ENCODE measurements at regions not wholly inside any gene's neighbourhood (a gene's known extent, or its start where the extent isn't known, plus 50 kb on each side); places are given as distances from the start of the nearest gene placed in this dataset.

GRCh38 chr6:163841733-163842132 lies 427.2 kb downstream of the QKI start:
- no peak overlapping the region for H3K4me2 ChIP-seq (ENCODE audit: low read depth, low read length)
- no peak overlapping the region for H2BK20ac ChIP-seq (ENCODE audit: low read depth, low read length)
- POLR2A ChIA-PET (ENCODE audit: unreplicated experiment), result no interaction called here
- H3K9ac ChIP-seq (ENCODE audit: low read depth, low read length), result no peak overlapping the region
- no peak overlapping the region for H4K5ac ChIP-seq (ENCODE audit: low read depth, low read length)
- dilution Hi-C loops (cut with HindIII; ENCODE audit: low sequenced_read_pairs, unreplicated experiment), result no loop called here
- WGBS, 2 experiments (ENCODE audit: extremely low coverage in 2 of 2, insufficient read length in 1 of 2), result 100% methylated on average over 1 of the region's 3 CpGs; no CpG with 5 or more reads in 1 of the 2 experiments
- TF ChIP-seq, protein P1, sequence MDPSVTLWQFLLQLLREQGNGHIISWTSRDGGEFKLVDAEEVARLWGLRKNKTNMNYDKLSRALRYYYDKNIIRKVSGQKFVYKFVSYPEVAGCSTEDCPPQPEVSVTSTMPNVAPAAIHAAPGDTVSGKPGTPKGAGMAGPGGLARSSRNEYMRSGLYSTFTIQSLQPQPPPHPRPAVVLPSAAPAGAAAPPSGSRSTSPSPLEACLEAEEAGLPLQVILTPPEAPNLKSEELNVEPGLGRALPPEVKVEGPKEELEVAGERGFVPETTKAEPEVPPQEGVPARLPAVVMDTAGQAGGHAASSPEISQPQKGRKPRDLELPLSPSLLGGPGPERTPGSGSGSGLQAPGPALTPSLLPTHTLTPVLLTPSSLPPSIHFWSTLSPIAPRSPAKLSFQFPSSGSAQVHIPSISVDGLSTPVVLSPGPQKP (IDR thresholded peaks at IDR 0.05; ENCODE audit: borderline replicate concordance, low read depth, low read length), result no peak
- TF ChIP-seq RAD21 (IDR thresholded peaks at IDR 0.05; ENCODE audit: low read length), result no peak
- TF ChIP-seq CEBPB (IDR thresholded peaks at IDR 0.05; ENCODE audit: low read depth, low read length), result no peak
- TF ChIP-seq MAFK (IDR thresholded peaks at IDR 0.05; ENCODE audit: low read depth, low read length), result no peak
- no peak for TF ChIP-seq BHLHE40 (IDR thresholded peaks at IDR 0.05; ENCODE audit: low read depth, low read length)
- no peak for TF ChIP-seq MXI1 (IDR thresholded peaks at IDR 0.05; ENCODE audit: borderline replicate concordance, low read depth, low read length)
- TF ChIP-seq RFX5 (IDR thresholded peaks at IDR 0.05; ENCODE audit: low read depth, low read length), result no peak
- TF ChIP-seq SMC3 (IDR thresholded peaks at IDR 0.05; ENCODE audit: low read depth, low read length), result no peak
- TF ChIP-seq, protein P2, sequence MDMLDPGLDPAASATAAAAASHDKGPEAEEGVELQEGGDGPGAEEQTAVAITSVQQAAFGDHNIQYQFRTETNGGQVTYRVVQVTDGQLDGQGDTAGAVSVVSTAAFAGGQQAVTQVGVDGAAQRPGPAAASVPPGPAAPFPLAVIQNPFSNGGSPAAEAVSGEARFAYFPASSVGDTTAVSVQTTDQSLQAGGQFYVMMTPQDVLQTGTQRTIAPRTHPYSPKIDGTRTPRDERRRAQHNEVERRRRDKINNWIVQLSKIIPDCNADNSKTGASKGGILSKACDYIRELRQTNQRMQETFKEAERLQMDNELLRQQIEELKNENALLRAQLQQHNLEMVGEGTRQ (IDR thresholded peaks at IDR 0.05; ENCODE audit: low read depth, low read length), result no peak
- no peak for TF ChIP-seq FOS (IDR thresholded peaks at IDR 0.05; ENCODE audit: low read depth, low read length)
- no peak for TF ChIP-seq NFE2L2 (IDR thresholded peaks at IDR 0.05; ENCODE audit: low read depth, low read length)
- TF ChIP-seq RCOR1 (IDR thresholded peaks at IDR 0.05; ENCODE audit: insufficient replicate concordance, low read length), result no peak
- no peak for TF ChIP-seq CTCF (conservative IDR thresholded peaks at IDR 0.05; ENCODE audit: low read depth, low read length)
- TF ChIP-seq MAZ (IDR thresholded peaks at IDR 0.05; ENCODE audit: borderline replicate concordance, low read depth, low read length), result no peak
- no peak for TF ChIP-seq POLR2A (IDR thresholded peaks at IDR 0.05; ENCODE audit: low read depth, low read length)
- TF ChIP-seq CHD1 (IDR thresholded peaks at IDR 0.05; ENCODE audit: low read depth, low read length), result no peak
- H3K79me1 ChIP-seq (ENCODE audit: low read depth in 1 of 2, low read length in 2 of 2), result no peaks in the 10 kb centered on the region
- no peak overlapping the region for H3K4ac ChIP-seq (ENCODE audit: low read depth, low read length)
- H3K36me3 ChIP-seq (ENCODE audit: control insufficient read depth, insufficient read depth, low read length), result no peaks in the 10 kb centered on the region
- H2AK5ac ChIP-seq (ENCODE audit: low read depth, low read length), result no peak overlapping the region
- no peak overlapping the region for H3K14ac ChIP-seq (replicated peaks; ENCODE audit: low read depth, low read length)
- intact Hi-C loops (cut with micrococcal nuclease), result no loop called here
- H4K8ac ChIP-seq (ENCODE audit: low read depth in 2 of 2, low read length in 2 of 2), result no peak overlapping the region
- H3K4me3 ChIP-seq (ENCODE audit: insufficient read depth, low read depth, low read length), result no peak overlapping the region
- H3K56ac ChIP-seq (ENCODE audit: extremely low read depth, insufficient read depth, low read length), result no peak overlapping the region
- no peak overlapping the region for H3K23ac ChIP-seq (ENCODE audit: low read depth, low read length)
- no TSS peak for BruUV-seq (replicated peaks)
- ATAC-seq (ENCODE audit: low read depth), result no peak
- H2BK120ac ChIP-seq (ENCODE audit: low read depth, low read length), result no peak overlapping the region
- H3K9me3 ChIP-seq (ENCODE audit: control insufficient read depth, insufficient read depth, low read length), result no peaks in the 10 kb centered on the region
- H3K27ac ChIP-seq (ENCODE audit: insufficient read depth, low read length), result no peak overlapping the region
- no peak overlapping the region for H2BK5ac ChIP-seq (ENCODE audit: low read depth, low read length, poor library complexity, severe bottlenecking)
- no peaks in the 10 kb centered on the region for H3K9me1 ChIP-seq (ENCODE audit: insufficient read depth, low read length)
- H3K4me1 ChIP-seq (ENCODE audit: control insufficient read depth, insufficient read depth, low read length), result peaks cover 4% of the 10 kb centered on the region; the same call in 1 of the 2 replicates
- H2AK9ac ChIP-seq (replicated peaks; ENCODE audit: low read depth, low read length, poor library complexity), result no peak overlapping the region
- in situ Hi-C loops (cut with MboI; ENCODE audit: low sequenced_read_pairs), result no loop called here
- H3K27me3 ChIP-seq (ENCODE audit: control insufficient read depth, insufficient read depth, low read length), result no peaks in the 10 kb centered on the region
- peak overlapping the region; percentile 14 for H2AFZ ChIP-seq (replicated peaks; ENCODE audit: low read length, poor library complexity)
- no peak overlapping the region for H4K91ac ChIP-seq (ENCODE audit: insufficient read depth, low read depth, low read length)
- CTCF ChIA-PET, result no interaction called here
- H4K20me1 ChIP-seq (ENCODE audit: insufficient read depth, low read length), result no peaks in the 10 kb centered on the region
- H3K18ac ChIP-seq (ENCODE audit: low read depth, low read length), result no peak overlapping the region
- no peak for DNase-seq
- no peak overlapping the region for H2BK15ac ChIP-seq (ENCODE audit: low read depth, low read length)

Data from IMR-90 (cell line).